Subcutaneous abdominal adipose tissue (tissue), 5 donors: ENCODE measurements at regions not wholly inside any gene's neighbourhood (a gene's known extent, or its start where the extent isn't known, plus 50 kb on each side); places are given as distances from the start of the nearest gene placed in this dataset.
"Not testable (repeated sequence)": the region's sequence is repeated elsewhere in the genome, so short reads cannot be mapped to it uniquely, and the experiment has no call there.

ENCODE experiments used
- H3K27ac ChIP-seq: one replicate; pipeline ENCODE4 v1.7.0; 2013; ENCODE audit warnings: low read depth, mild to moderate bottlenecking, inconsistent platforms, low read length, moderate library complexity
- H3K27me3 ChIP-seq, 5 donors: one replicate each; pipeline ENCODE4 v1.7.0; 2013; ENCODE audit warnings: low read length in 5 of 5, inconsistent platforms in 1 of 5; ENCODE audit not compliant: control insufficient read depth in 5 of 5, insufficient read depth in 4 of 5
- H3K36me3 ChIP-seq, 5 donors: one replicate each; pipeline ENCODE4 v1.7.0; 2013; ENCODE audit warnings: low read length in 5 of 5; ENCODE audit not compliant: control insufficient read depth in 5 of 5, insufficient read depth in 5 of 5
- H3K4me1 ChIP-seq, 5 donors: one replicate each; pipeline ENCODE4 v1.7.0; 2013; ENCODE audit warnings: low read length in 5 of 5, mild to moderate bottlenecking in 3 of 5, moderate library complexity in 1 of 5; ENCODE audit not compliant: control insufficient read depth in 5 of 5, insufficient read depth in 5 of 5
- H3K4me3 ChIP-seq, 5 donors: one replicate each; pipeline ENCODE4 v1.7.0; 2013; ENCODE audit warnings: low read length in 5 of 5, low read depth in 1 of 5
- H3K9ac ChIP-seq, 5 donors: one replicate each; pipeline ENCODE4 v1.7.0; 2013; ENCODE audit warnings: low read length in 5 of 5, mild to moderate bottlenecking in 4 of 5, moderate library complexity in 3 of 5
- H3K9me3 ChIP-seq, 5 donors: one replicate each; pipeline ENCODE4 v1.7.0; 2013; ENCODE audit warnings: low read length in 5 of 5; ENCODE audit not compliant: control insufficient read depth in 5 of 5
- donor health status: healthy.
- donor health status: healthy.
- donor health status: healthy.
- donor health status: healthy.
- donor health status: healthy.

DNA sequence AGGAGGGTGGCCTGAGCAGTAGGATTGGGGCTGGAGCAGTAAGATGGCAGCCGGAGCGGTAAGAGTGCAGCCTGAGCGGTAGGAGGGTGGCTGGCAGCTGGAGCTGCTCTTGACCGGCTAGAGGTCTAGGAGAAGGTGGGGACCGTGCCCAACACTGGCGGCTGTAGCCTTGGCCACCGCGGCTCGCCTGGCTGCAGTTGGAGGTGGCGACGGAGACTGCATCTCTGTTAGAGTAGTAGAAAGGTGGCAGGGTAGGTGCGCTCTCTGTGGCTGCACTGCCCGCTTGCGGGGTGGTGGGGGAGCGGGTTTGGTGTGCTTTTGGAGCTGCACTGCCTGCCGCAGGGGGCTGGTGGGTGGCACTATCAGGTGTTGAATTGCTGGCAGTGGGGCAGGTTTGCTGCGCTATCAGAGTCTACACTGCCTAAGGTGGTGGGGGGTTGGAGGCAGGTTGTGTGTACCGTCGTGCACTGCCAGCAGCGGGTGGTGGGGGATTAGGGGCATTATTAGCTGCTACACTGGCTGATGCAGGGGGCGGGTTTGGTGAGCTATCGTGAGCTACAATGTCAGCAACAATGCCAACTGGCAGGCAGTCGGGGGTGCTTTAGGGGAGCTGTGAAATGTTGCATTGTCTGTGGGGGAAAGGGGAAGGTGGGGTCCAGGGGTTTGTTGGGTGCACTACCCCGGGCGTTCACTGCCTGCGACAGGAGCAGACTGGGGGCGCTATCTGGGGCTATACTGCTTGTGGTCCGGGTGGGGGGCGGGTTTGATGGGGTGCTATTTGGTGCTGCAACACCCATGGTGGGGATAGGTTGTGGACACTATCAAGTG is 4461.3 kb upstream of the OR11H1 start:
- H3K27ac ChIP-seq = no peak overlapping the region
- H3K4me3 ChIP-seq = peak overlapping the region in 3 of 5 donors; percentile 0 to 15 (median 14)
- H3K27me3 ChIP-seq = peaks cover 0 to 9% (median 0%) of the 10 kb centered on the region in 5 donors
- H3K36me3 ChIP-seq = no peaks in the 10 kb centered on the region
- no peak overlapping the region for H3K9ac ChIP-seq
- peaks cover 0 to 35% (median 18%) of the 10 kb centered on the region in 5 donors for H3K9me3 ChIP-seq
- no peaks in the 10 kb centered on the region for H3K4me1 ChIP-seq

DNA sequence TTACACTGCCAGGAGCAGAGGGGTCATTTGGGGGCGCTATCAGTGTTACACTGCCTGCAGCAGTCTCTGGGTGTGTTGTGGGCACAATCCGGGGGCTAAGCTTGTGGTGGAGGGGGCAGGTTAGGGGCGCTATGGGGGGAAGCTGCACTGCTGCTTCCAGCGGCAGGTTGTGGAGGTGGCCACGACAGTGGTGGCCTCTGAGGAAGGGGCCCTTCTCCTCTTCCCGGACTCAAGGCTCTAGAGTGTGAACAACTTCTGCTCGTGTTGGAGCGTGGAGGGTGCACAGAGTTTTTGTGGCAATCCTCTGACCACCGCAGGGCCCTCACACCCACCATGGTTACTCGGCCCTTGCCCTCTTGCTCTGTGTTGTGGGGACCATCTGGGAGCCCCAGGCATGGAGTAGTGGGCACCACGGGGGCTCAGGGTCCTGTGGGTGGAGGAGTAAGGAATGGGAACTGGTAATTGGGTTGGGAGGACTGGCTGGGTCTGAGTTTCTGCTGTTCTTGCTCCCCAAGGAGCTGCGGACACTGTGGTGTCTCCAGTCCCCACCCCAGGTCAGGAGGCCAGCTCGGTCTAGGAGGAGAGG is 4460.6 kb upstream of the OR11H1 start:
- H3K4me3 ChIP-seq = peak overlapping the region in 2 of 5 donors; percentile 14 to 15
- not testable (repeated sequence) for H3K9ac ChIP-seq, H3K27ac ChIP-seq, H3K4me1 ChIP-seq, H3K36me3 ChIP-seq, H3K27me3 ChIP-seq
- peaks cover 0 to 35% (median 18%) of the 10 kb centered on the region in 5 donors for H3K9me3 ChIP-seq

DNA sequence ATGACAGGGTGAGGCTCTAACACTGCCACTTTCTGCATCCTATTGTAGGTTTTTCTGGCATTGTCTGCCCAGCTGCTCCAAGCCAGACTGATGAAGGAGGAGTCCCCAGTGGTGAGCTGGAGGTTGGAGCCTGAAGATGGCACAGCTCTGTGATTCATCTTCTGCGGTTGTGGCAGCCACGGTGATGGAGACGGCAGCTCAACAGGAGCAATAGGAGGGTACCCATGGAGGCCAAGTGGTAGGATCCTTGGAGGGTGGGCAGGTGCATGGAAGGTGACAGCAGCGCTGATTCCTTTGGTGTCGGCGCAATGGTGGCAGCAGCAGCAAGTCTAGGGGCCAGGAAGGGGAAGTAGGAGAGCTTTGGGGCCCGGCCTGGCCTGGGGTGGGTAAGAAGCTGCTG is 4460.1 kb upstream of the OR11H1 start:
- not testable (repeated sequence) for H3K4me1 ChIP-seq, H3K27ac ChIP-seq, H3K9ac ChIP-seq, H3K36me3 ChIP-seq, H3K27me3 ChIP-seq
- Histone ChIP-seq H3K4me3 (peak overlapping the region in 1 of 5 donors; percentile 14), H3K9me3 (peaks cover 0 to 35% (median 18%) of the 10 kb centered on the region in 5 donors)

DNA sequence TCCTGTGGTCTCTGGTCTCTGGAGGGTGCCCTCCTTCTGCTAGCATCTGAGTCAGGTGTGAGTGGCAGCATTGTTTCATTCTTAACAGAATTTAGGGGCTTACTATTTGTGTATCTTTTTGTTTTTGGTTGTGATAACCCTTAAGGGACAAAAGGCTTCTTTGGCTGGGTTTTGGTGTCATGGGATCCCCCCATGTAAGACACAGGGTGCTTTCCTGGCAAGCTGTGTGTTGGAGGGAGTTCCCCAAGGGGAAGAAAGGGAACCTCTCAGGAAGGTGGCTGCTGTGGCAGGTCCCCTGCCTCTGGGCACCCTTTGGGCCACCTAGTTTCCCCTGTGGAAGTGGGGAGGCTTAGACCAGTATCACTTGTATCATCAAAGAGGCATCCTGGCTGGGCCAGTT is 4459.6 kb upstream of the OR11H1 start:
- H3K9ac ChIP-seq, H3K4me1 ChIP-seq, H3K27ac ChIP-seq, H3K4me3 ChIP-seq, H3K27me3 ChIP-seq, H3K36me3 ChIP-seq: not testable (repeated sequence)
- peaks cover 0 to 31% (median 18%) of the 10 kb centered on the region in 5 donors for H3K9me3 ChIP-seq
